Right lobe of liver (tissue), 6 donors: ENCODE measurements at regions not wholly inside any gene's neighbourhood (a gene's known extent, or its start where the extent isn't known, plus 50 kb on each side); places are given as distances from the start of the nearest gene placed in this dataset.

ENCODE experiments used
- ATAC-seq, 4 donors: fragments of 200-7000 bp; cut with Tn5 transposase; one replicate each; pipeline ENCODE4 v1.9.1; 2020; ENCODE audit warnings: mild to moderate bottlenecking in 4 of 4, moderate library complexity in 4 of 4
- DNase-seq, 3 donors: peaks; one replicate each; pipeline ENCODE4 v3.0.0-alpha.2; 2020
- H3K27ac ChIP-seq, 3 donors: fragments of 200-600 bp; one replicate each; pipeline ENCODE4 v1.8.0; 2022
- H3K27me3 ChIP-seq, 2 donors: fragments of 200-600 bp; one replicate each; pipeline ENCODE4 v1.8.0; 2022
- H3K36me3 ChIP-seq, 4 donors: fragments of 200-600 bp; sonication (generic) in 1 of 4; one replicate each; pipeline versions ENCODE4 v1.5.1 to v1.8.0; 2017 to 2022; ENCODE audit warnings: control low read depth in 1 of 4
- H3K4me1 ChIP-seq, 4 donors: fragments of 200-600 bp; sonication (generic) in 1 of 4; one replicate each; pipeline versions ENCODE4 v1.5.1 to v1.8.0; 2017 to 2022; ENCODE audit warnings: control low read depth in 1 of 4
- H3K4me3 ChIP-seq, 3 donors: fragments of 200-600 bp; one replicate each; pipeline ENCODE4 v1.8.0; 2022
- H3K9me3 ChIP-seq, 4 donors: fragments of 200-600 bp; sonication (generic) in 1 of 4; one replicate each; pipeline versions ENCODE4 v1.5.1 to v1.8.0; 2017 to 2022; ENCODE audit warnings: control low read depth in 1 of 4
- POLR2A ChIP-seq: fragments of 450-650 bp; IDR thresholded peaks from one replicate; pipeline ENCODE4 v1.6.1; 2017; ENCODE audit warnings: antibody characterized with exemption, mild to moderate bottlenecking
- WGBS: methylation state at CpG from one replicate; pipeline ENCODE4 v1.1.6; 2018; ENCODE audit warnings: low coverage, low lambda C conversion rate; ENCODE audit not compliant: insufficient coverage; ENCODE audit errors: missing lambda C conversion rate; 5-methylcytosine and 5-hydroxymethylcytosine counted together
- intact Hi-C, 2 donors: fragments of 100-400 bp; cut with DNase I; formaldehyde crosslinking; loops; one replicate each; pipeline versions ENCODE4 v1.11.2 to v1.14.1; 2022
- TF ChIP-seq, protein P1 (sequence below), 4 donors: fragments of 200-600 bp in 3 of 4; fragments of 450-650 bp in 1 of 4; IDR thresholded peaks; one replicate each; pipeline versions ENCODE4 v1.5.1 to v1.8.0; 2016 to 2022; ENCODE audit warnings: antibody characterized with exemption in 4 of 4, mild to moderate bottlenecking in 2 of 4
- donor health status: DM: no; HTN: yes; CAD: no.
- donor health status: DM: no; HTN: no; CAD: no.
- donor health status: DM: no; HTN: no; CAD: no.
- donor health status: DM: no; HTN: yes; CAD: no.
- donor health status: DM: no; HTN: yes; CAD: no.

DNA sequence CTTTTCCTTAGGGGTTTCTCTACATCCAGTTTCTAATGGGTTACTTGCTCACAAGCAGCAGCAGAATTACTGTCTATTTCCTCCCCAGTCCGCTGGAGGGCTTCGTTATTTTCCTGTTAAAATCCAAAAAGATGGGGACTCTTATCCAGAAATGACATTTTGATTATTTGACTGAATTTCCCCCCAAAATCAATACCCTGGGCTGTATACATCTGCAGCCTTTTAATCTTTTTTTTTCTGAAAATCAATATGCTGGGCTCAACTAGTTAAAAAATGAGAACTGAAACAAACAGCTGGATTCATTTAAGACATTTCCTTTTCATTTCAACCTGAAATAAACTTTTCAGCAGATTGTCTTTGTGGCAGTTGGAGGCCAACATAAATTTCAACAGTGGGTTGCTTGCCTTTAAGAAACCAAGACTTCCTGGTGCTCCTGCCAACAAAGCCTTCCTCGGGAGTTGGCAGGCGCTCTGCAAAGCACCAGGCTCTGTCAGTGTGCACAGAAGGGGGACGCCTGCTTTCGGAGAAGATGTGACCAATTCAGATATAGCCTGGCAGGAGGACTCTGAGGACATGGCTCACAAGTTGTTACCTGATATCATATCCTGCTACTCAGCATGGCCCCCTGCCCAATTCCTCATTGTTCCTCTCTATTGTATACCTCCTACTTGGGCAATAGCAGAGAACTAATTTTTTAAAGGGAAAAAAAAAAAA is 204.7 kb upstream of the ARG1 start:
- DNase-seq (peak; percentile 68 to 78 (median 77)), ATAC-seq (peak; percentile 80 to 87 (median 81))
- WGBS: 4% methylated on average over 6 of the region's 6 CpGs
- Histone ChIP-seq H3K27me3 (no peaks in the 10 kb centered on the region), H3K36me3 (no peaks in the 10 kb centered on the region), H3K4me3 (no peak overlapping the region), H3K9me3 (no peaks in the 10 kb centered on the region), H3K4me1 (peaks cover 0 to 38% (median 8%) of the 10 kb centered on the region in 4 donors), H3K27ac (peak overlapping the region in 2 of 3 donors; percentile 5 to 69)
- TF ChIP-seq, protein P1, sequence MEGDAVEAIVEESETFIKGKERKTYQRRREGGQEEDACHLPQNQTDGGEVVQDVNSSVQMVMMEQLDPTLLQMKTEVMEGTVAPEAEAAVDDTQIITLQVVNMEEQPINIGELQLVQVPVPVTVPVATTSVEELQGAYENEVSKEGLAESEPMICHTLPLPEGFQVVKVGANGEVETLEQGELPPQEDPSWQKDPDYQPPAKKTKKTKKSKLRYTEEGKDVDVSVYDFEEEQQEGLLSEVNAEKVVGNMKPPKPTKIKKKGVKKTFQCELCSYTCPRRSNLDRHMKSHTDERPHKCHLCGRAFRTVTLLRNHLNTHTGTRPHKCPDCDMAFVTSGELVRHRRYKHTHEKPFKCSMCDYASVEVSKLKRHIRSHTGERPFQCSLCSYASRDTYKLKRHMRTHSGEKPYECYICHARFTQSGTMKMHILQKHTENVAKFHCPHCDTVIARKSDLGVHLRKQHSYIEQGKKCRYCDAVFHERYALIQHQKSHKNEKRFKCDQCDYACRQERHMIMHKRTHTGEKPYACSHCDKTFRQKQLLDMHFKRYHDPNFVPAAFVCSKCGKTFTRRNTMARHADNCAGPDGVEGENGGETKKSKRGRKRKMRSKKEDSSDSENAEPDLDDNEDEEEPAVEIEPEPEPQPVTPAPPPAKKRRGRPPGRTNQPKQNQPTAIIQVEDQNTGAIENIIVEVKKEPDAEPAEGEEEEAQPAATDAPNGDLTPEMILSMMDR (IDR thresholded peaks at IDR 0.05): no peak
- no peak for TF ChIP-seq POLR2A
- intact Hi-C loops: no loop called here

DNA sequence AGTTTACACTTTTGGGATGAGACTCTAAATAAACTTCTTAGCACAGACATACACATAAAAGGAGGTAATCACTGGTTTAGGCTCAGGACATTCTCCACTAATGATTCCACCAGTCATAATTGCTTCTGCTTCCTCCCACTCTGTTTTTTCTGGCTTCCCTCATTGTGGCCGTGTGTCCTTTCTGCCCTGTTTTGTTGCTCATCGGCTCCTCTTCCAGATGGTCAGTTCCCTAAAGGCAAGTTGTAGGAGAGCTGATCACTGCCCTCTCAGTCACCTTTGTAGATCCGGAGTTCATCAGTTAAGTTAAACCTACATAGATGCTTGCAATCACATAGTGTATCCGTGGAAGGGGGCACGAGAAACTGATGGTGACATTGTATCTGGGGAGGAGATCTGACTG is 200.5 kb upstream of the ARG1 start:
- Histone ChIP-seq H3K27me3 (no peaks in the 10 kb centered on the region), H3K36me3 (no peaks in the 10 kb centered on the region), H3K9me3 (no peaks in the 10 kb centered on the region), H3K27ac (no peak overlapping the region), H3K4me1 (peaks cover 0 to 18% (median 0%) of the 10 kb centered on the region in 4 donors), H3K4me3 (no peak overlapping the region)
- TF ChIP-seq, protein P1 (IDR thresholded peaks at IDR 0.05): no peak
- no peak for TF ChIP-seq POLR2A
- ATAC-seq: no peak
- no peak for DNase-seq
- intact Hi-C loops: no loop called here
- 61% methylated on average over 5 of the region's 5 CpGs for WGBS

DNA sequence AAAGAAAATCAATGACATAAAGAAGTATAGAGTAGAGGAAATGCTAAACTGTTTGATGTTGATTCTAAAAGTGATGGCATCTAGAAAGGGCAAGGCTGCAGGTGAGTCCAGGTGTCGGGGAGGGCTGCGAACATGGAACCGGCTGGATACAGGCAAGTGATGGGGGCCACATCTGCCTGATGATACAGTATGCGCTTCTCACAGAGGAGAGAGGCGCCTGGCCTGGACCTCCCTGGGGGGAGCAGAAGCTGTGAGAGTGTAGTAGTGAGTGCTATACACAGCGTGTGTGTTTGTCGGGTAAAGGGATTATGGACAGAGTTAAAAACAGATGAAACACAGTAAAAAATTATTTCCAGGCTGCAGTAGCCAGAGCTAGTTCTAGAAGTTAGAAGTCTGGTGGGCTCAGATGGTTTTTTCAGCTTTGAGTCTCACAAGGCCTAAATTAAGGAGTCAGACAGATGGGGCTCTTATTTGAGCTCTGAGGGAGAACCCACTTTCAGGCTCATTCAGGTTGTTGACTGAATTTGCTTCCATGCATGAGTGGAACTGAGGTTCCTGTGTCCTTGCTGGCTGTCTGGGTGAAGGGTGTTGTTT is 195.8 kb upstream of the ARG1 start:
- Histone ChIP-seq H3K27me3 (no peaks in the 10 kb centered on the region), H3K4me3 (no peak overlapping the region), H3K27ac (no peak overlapping the region), H3K4me1 (no peaks in the 10 kb centered on the region), H3K9me3 (no peaks in the 10 kb centered on the region), H3K36me3 (no peaks in the 10 kb centered on the region)
- intact Hi-C loops: no loop called here
- WGBS: 89% methylated on average over 6 of the region's 7 CpGs
- DNase-seq: no peak
- TF ChIP-seq, protein P1 (IDR thresholded peaks at IDR 0.05): no peak
- TF ChIP-seq POLR2A: no peak
- ATAC-seq: no peak

DNA sequence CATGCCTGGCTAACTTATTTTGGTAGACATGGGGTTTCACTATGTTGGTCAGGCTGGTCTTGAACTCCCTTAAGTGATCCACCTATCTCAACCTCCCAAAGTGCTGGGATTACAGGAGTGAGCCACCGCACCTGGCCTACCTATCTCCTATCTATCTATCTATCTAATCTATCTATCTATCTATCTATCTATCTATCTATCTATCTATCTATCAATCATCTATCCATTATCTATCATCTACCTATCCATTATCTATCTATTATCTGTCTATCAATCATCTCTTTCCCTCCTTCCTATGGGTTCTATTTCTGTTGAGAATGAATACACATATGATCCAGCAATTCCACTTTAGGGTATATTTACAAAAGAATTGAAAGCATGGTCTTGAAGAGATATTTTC is 194.2 kb upstream of the ARG1 start:
- TF ChIP-seq, protein P1 (IDR thresholded peaks at IDR 0.05): no peak
- TF ChIP-seq POLR2A: no peak
- ATAC-seq (no peak), DNase-seq (no peak)
- Histone ChIP-seq H3K36me3 (no peaks in the 10 kb centered on the region), H3K27ac (no peak overlapping the region), H3K27me3 (no peaks in the 10 kb centered on the region), H3K4me1 (no peaks in the 10 kb centered on the region), H3K9me3 (no peaks in the 10 kb centered on the region), H3K4me3 (no peak overlapping the region)
- 80% methylated on average over 1 of the region's 1 CpG for WGBS
- intact Hi-C loops: no loop called here
